ENCODE measurements at regions not wholly inside any gene's neighbourhood (a gene's known extent, or its start where the extent isn't known, plus 50 kb on each side); places are given as distances from the start of the nearest gene placed in this dataset.

GRCh38 chr6:22636452-22636851, 67.1 kb downstream of the HDGFL1 start:
- H3K4me1 ChIP-seq (ENCODE audit: control insufficient read depth, extremely low read depth, insufficient read depth, low read length): no peaks in the 10 kb centered on the region
- CTCF ChIA-PET: interaction anchor here (1.4 to 1.6 kb wide), 2 partner anchors 10 to 14 kb away, joined by 3 to 5 read pairs; no protein-coding TSS in a partner anchor
- H3K9me3 ChIP-seq (replicated peaks; ENCODE audit: control insufficient read depth, insufficient read depth, low read length): no peaks in the 10 kb centered on the region
- no peak for FAIRE-seq
- no TSS peak for BruUV-seq (replicated peaks)
- no peak overlapping the region for H3K4me2 ChIP-seq (ENCODE audit: insufficient read depth, low read length)
- no peaks in the 10 kb centered on the region for H3K27me3 ChIP-seq (ENCODE audit: control insufficient read depth in 2 of 2, insufficient read depth in 2 of 2, low read length in 2 of 2)
- no peak overlapping the region for H3K9ac ChIP-seq (replicated peaks; ENCODE audit: extremely low read depth, insufficient read depth, low read length)
- TF ChIP-seq POLR2AphosphoS5 (IDR thresholded peaks at IDR 0.05; ENCODE audit: insufficient read depth, low read depth, low read length) (no peak), FOS (IDR thresholded peaks at IDR 0.05; ENCODE audit: borderline replicate concordance, insufficient read depth, low read length) (no peak), JUN (IDR thresholded peaks at IDR 0.05; ENCODE audit: borderline replicate concordance, insufficient read depth, insufficient read length, low read depth) (no peak), GATA2 (IDR thresholded peaks at IDR 0.05; ENCODE audit: insufficient read depth, insufficient read length, low read depth, low read length) (no peak), POLR2A (IDR thresholded peaks at IDR 0.05; ENCODE audit: low read depth, low read length) (no peak), MYC (IDR thresholded peaks at IDR 0.05; ENCODE audit: low read depth, low read length) (no peak), EZH2 (IDR thresholded peaks at IDR 0.05; ENCODE audit: borderline replicate concordance, low read depth, low read length, severe bottlenecking) (no peak)
- TF ChIP-seq, protein P1, sequence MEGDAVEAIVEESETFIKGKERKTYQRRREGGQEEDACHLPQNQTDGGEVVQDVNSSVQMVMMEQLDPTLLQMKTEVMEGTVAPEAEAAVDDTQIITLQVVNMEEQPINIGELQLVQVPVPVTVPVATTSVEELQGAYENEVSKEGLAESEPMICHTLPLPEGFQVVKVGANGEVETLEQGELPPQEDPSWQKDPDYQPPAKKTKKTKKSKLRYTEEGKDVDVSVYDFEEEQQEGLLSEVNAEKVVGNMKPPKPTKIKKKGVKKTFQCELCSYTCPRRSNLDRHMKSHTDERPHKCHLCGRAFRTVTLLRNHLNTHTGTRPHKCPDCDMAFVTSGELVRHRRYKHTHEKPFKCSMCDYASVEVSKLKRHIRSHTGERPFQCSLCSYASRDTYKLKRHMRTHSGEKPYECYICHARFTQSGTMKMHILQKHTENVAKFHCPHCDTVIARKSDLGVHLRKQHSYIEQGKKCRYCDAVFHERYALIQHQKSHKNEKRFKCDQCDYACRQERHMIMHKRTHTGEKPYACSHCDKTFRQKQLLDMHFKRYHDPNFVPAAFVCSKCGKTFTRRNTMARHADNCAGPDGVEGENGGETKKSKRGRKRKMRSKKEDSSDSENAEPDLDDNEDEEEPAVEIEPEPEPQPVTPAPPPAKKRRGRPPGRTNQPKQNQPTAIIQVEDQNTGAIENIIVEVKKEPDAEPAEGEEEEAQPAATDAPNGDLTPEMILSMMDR (IDR thresholded peaks at IDR 0.05; ENCODE audit: extremely low read depth in 1 of 2, insufficient read depth in 1 of 2, low read depth in 1 of 2, low read length in 2 of 2): no peak
- TF ChIP-seq, protein P2, sequence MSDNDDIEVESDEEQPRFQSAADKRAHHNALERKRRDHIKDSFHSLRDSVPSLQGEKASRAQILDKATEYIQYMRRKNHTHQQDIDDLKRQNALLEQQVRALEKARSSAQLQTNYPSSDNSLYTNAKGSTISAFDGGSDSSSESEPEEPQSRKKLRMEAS (IDR thresholded peaks at IDR 0.05; ENCODE audit: insufficient read depth, insufficient read length): no peak
- H4K20me1 ChIP-seq (replicated peaks; ENCODE audit: control insufficient read depth, extremely low read depth, insufficient read depth, low read length): no peaks in the 10 kb centered on the region
- H3K4me3 ChIP-seq (replicated peaks in 1 of 3; ENCODE audit: insufficient read depth in 1 of 3, low read depth in 1 of 3, low read length in 3 of 3): no peak overlapping the region
- DNase-seq (ENCODE audit: low read depth, low spot score): no peak
- H3K27ac ChIP-seq (ENCODE audit: insufficient read depth, low read depth, low read length): no peak overlapping the region
- H2AFZ ChIP-seq (ENCODE audit: low read depth, low read length): no peak overlapping the region
- intact Hi-C loops (cut with micrococcal nuclease): no loop called here
- H3K36me3 ChIP-seq (ENCODE audit: control insufficient read depth in 2 of 2, extremely low read depth in 1 of 2, insufficient read depth in 2 of 2, low read length in 2 of 2): no peaks in the 10 kb centered on the region
- no peaks in the 10 kb centered on the region for H3K79me2 ChIP-seq (ENCODE audit: control insufficient read depth, insufficient read depth, low read length)
- POLR2A ChIA-PET: no interaction called here
- no peaks in the 10 kb centered on the region for H3K9me1 ChIP-seq (replicated peaks; ENCODE audit: control insufficient read depth, extremely low read depth, insufficient read depth, low read length)
- dilution Hi-C loops (cut with MboI; ENCODE audit: extremely low pct_ligation_motif_present, low sequenced_read_pairs): no loop called here
